MM.1S (cell line): ENCODE measurements at regions not wholly inside any gene's neighbourhood (a gene's known extent, or its start where the extent isn't known, plus 50 kb on each side); places are given as distances from the start of the nearest gene placed in this dataset.

Source experiments
- EZH2 ChIP-seq: fragments of 300-600 bp; sonication (generic); optimal IDR thresholded peaks from 2 replicates; pipeline ENCODE3; 2017; ENCODE audit warnings: low read depth, mild to moderate bottlenecking, antibody characterized with exemption, low read length, mixed read lengths
- TF ChIP-seq, protein P1 (sequence below): fragments of 300-600 bp; sonication (generic); IDR thresholded peaks from 2 replicates; pipeline ENCODE4 v1.5.1; 2016; ENCODE audit warnings: antibody characterized with exemption, low read length, mixed read lengths

DNA sequence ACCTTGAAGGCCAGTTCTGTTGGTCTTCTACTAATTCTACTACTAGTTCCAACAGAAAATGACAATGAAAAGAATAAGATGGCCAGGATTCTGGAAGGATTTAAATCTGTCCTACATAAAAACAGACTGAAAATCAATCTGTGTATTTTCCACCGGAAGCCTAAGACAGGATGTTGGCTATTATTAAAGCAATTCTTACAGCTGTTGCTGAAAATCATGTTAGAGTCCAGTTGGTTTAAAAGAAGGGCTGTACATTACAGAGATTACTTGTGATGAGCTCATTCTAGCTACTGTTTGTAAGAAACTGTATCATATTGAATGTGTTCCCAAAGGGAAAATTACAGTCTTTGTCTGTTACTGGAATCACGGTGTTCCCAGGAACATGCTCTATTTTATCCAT is 54.8 kb upstream of the MAGEB16 start:
- TF ChIP-seq, protein P1, sequence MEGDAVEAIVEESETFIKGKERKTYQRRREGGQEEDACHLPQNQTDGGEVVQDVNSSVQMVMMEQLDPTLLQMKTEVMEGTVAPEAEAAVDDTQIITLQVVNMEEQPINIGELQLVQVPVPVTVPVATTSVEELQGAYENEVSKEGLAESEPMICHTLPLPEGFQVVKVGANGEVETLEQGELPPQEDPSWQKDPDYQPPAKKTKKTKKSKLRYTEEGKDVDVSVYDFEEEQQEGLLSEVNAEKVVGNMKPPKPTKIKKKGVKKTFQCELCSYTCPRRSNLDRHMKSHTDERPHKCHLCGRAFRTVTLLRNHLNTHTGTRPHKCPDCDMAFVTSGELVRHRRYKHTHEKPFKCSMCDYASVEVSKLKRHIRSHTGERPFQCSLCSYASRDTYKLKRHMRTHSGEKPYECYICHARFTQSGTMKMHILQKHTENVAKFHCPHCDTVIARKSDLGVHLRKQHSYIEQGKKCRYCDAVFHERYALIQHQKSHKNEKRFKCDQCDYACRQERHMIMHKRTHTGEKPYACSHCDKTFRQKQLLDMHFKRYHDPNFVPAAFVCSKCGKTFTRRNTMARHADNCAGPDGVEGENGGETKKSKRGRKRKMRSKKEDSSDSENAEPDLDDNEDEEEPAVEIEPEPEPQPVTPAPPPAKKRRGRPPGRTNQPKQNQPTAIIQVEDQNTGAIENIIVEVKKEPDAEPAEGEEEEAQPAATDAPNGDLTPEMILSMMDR, result no peak
- TF ChIP-seq EZH2, result no peak
